HepG2 (cell line): ENCODE measurements at regions not wholly inside any gene's neighbourhood (a gene's known extent, or its start where the extent isn't known, plus 50 kb on each side); places are given as distances from the start of the nearest gene placed in this dataset.

ENCODE experiments used
- ATAC-seq: fragments of 200-7000 bp; cut with Tn5 transposase; 3 replicates; pipeline ENCODE4 v1.9.1; 2020; ENCODE audit warnings: mild to moderate bottlenecking, moderate library complexity
- BruUV-seq: library from RNA; stranded (reverse); fragments of 400-500 nt; replicated peaks from 2 replicates; lab custom pipeline; 2021; lab: Mats Ljungman, UMichigan
- CTCF ChIA-PET: fragments of 300-600 bp; formaldehyde crosslinking; extraction: SDS; loops from one replicate; lab custom pipeline; 2021; ENCODE audit warnings: low total read pairs, inconsistent platforms, low intra/inter-chr PET ratio; lab: Yijun Ruan, JAX
- POLR2A ChIA-PET: fragments of 350-600 bp; sonication (Branson Sonifier 250); formaldehyde crosslinking; loops from one replicate; lab custom pipeline; 2020; ENCODE audit warnings: antibody characterized with exemption, inconsistent platforms; lab: Yijun Ruan, JAX
- DNase-seq: peaks from one replicate; pipeline ENCODE4 v3.0.0-alpha.2; 2015; ENCODE audit warnings: low spot score
- FAIRE-seq: peaks from 3 replicates; lab custom pipeline; 2011; peaks lifted over from hg19 to GRCh38; lab: Jason Lieb, UNC
- H2AFZ ChIP-seq: one replicate; pipeline ENCODE4 v1.6.1; 2011; ENCODE audit warnings: low read length, inconsistent platforms
- H3K27ac ChIP-seq: fragments of 300-600 bp; 3 replicates; pipeline ENCODE4 v1.8.0; 2011; ENCODE audit warnings: mixed run types, mild to moderate bottlenecking, mixed read lengths, low read length, inconsistent platforms; ENCODE audit not compliant: insufficient read depth; ENCODE audit errors: extremely low read length
- H3K27me3 ChIP-seq, 2 experiments: fragments of 200-600 bp in 1 of 2; 2 replicates in 1 of 2; 3 replicates in 1 of 2; pipeline versions ENCODE4 v1.6.0 to v1.8.0; 2011; ENCODE audit warnings: low read length in 2 of 2, mild to moderate bottlenecking in 2 of 2, moderate library complexity in 2 of 2, inconsistent platforms in 1 of 2; ENCODE audit not compliant: insufficient read depth in 2 of 2, control insufficient read depth in 1 of 2
- H3K36me3 ChIP-seq, 2 experiments: fragments of 200-600 bp in 1 of 2; replicated peaks in 1 of 2; 2 replicates in 1 of 2; 3 replicates in 1 of 2; pipeline versions ENCODE4 v1.5.1 to v1.8.0; 2011; ENCODE audit warnings: low read length in 2 of 2, inconsistent platforms in 1 of 2; ENCODE audit not compliant: insufficient read depth in 2 of 2, control insufficient read depth in 1 of 2
- H3K4me1 ChIP-seq: 2 replicates; pipeline ENCODE4 v1.5.1; 2012; ENCODE audit warnings: low read length, inconsistent platforms; ENCODE audit not compliant: insufficient read depth
- H3K4me2 ChIP-seq: 2 replicates; pipeline ENCODE4 v1.6.0; 2011; ENCODE audit warnings: low read depth, low read length, inconsistent platforms
- H3K4me3 ChIP-seq, 3 experiments: fragments of 200-600 bp in 1 of 3; sonication (generic), shearing (Covaris generic) in 1 of 3; replicated peaks in 1 of 3; 2 replicates each; pipeline ENCODE4 v1.5.1; 2011 to 2016; ENCODE audit warnings: low read length in 3 of 3, inconsistent platforms in 2 of 3, low read depth in 2 of 3, mild to moderate bottlenecking in 2 of 3, control low read depth in 1 of 3, mixed read lengths in 1 of 3; ENCODE audit not compliant: insufficient read depth in 1 of 3
- H3K79me2 ChIP-seq: one replicate; pipeline ENCODE4 v1.6.1; 2011; ENCODE audit warnings: low read length, inconsistent platforms; ENCODE audit not compliant: insufficient read depth
- H3K9ac ChIP-seq: 2 replicates; pipeline ENCODE4 v1.6.0; 2011; ENCODE audit warnings: mild to moderate bottlenecking, low read depth, low read length, inconsistent platforms; ENCODE audit not compliant: insufficient read depth
- H3K9me3 ChIP-seq: 2 replicates; pipeline ENCODE4 v1.5.1; 2012; ENCODE audit warnings: mild to moderate bottlenecking, low read length
- H4K20me1 ChIP-seq: 2 replicates; pipeline ENCODE4 v1.6.0; 2011; ENCODE audit warnings: inconsistent platforms, mild to moderate bottlenecking, low read length, moderate library complexity; ENCODE audit not compliant: insufficient read depth
- EHMT2 ChIP-seq: fragments of 200-600 bp; sonication (generic); IDR thresholded peaks from 2 replicates; pipeline ENCODE4 v1.7.0; 2017; ENCODE audit warnings: antibody characterized with exemption, low read depth, low read length, borderline replicate concordance
- HNRNPLL ChIP-seq: fragments of 200-400 bp; formaldehyde crosslinking; IDR thresholded peaks from 2 replicates; pipeline ENCODE4 v1.6.1; 2017; ENCODE audit warnings: mild to moderate bottlenecking, low read depth, low read length; ENCODE audit not compliant: poor library complexity, severe bottlenecking
- KDM1A ChIP-seq: IDR thresholded peaks from 2 replicates; pipeline ENCODE4 v1.6.1; 2016; ENCODE audit warnings: missing compliant biosample characterization
- KDM3A ChIP-seq: IDR thresholded peaks from 2 replicates; pipeline ENCODE4 v1.6.1; 2018; ENCODE audit warnings: low read depth, missing compliant biosample characterization
- NCOA2 ChIP-seq: sonication (generic); formaldehyde crosslinking; IDR thresholded peaks from 2 replicates; pipeline ENCODE4 v1.8.0; 2022; ENCODE audit warnings: inconsistent platforms
- NFATC3 ChIP-seq: sonication (generic); formaldehyde crosslinking; IDR thresholded peaks from 2 replicates; pipeline ENCODE4 v1.5.1; 2020; ENCODE audit warnings: mild to moderate bottlenecking, missing genetic modification reagents
- ZNF317 ChIP-seq: sonication (generic); formaldehyde crosslinking; IDR thresholded peaks from 2 replicates; pipeline ENCODE4 v1.5.0; 2020; ENCODE audit warnings: mild to moderate bottlenecking, missing genetic modification reagents
- ZNF44 ChIP-seq: sonication (generic); formaldehyde crosslinking; IDR thresholded peaks from 2 replicates; pipeline ENCODE4 v1.5.1; 2020; ENCODE audit warnings: mild to moderate bottlenecking, missing genetic modification reagents
- ZNF547 ChIP-seq: sonication (generic); formaldehyde crosslinking; IDR thresholded peaks from 2 replicates; pipeline ENCODE4 v1.5.1; 2020; ENCODE audit warnings: mild to moderate bottlenecking, missing genetic modification reagents
- ZNF605 ChIP-seq: sonication (generic); formaldehyde crosslinking; IDR thresholded peaks from 2 replicates; pipeline ENCODE4 v1.8.0; 2022; ENCODE audit warnings: mild to moderate bottlenecking, missing genetic modification reagents
- ZNF614 ChIP-seq: IDR thresholded peaks from 2 replicates; pipeline ENCODE4 v1.6.1; 2018; ENCODE audit warnings: missing biosample characterization, missing genetic modification reagents, inconsistent platforms, borderline replicate concordance
- WGBS: methylation state at CpG from one replicate; pipeline ENCODE4 v1.1.6; 2017; ENCODE audit warnings: low lambda C conversion rate; 5-methylcytosine and 5-hydroxymethylcytosine counted together
- in situ Hi-C: cut with HindIII; loops from 2 replicates; pipeline ENCODE4 v1.10.0; 2017; ENCODE audit warnings: low pct_unique_long_range_greater_than_20kb; ENCODE audit not compliant: extremely low pct_ligation_motif_present
- intact Hi-C: fragments of 100-400 bp; cut with micrococcal nuclease; formaldehyde crosslinking; loops from one replicate; pipeline ENCODE4 v1.10.0; 2022; ENCODE audit not compliant: unreplicated experiment

DNA sequence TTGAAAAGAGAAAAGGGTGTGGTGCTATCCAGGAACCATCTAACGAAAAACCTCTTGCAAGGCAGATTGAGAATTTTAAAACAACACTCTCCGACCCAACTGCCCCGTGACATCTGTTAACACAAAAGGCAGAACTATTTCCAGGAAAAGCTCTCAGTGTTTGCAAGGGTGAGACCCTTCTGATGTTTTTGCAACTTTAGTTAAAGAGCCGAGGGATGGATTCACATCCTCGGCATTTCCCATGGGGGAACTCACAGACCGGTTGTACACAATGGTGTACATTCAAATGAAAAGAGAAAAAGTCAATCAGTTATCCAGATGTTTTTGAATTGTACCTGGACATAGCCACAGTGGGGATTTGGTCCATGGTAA is 120.0 kb downstream of the NGF start:
- Histone ChIP-seq H3K9ac (no peak overlapping the region), H3K4me1 (no peaks in the 10 kb centered on the region), H3K79me2 (no peaks in the 10 kb centered on the region), H3K36me3 (no peaks in the 10 kb centered on the region), H3K9me3 (no peaks in the 10 kb centered on the region), H2AFZ (no peak overlapping the region), H3K4me2 (no peak overlapping the region), H4K20me1 (no peaks in the 10 kb centered on the region), H3K4me3 (no peak overlapping the region), H3K27ac (no peak overlapping the region), H3K27me3 (no peaks in the 10 kb centered on the region)
- ChIA-PET POLR2A (no interaction called here), CTCF (no interaction called here)
- in situ Hi-C loops (no loop called here), intact Hi-C loops (no loop called here)
- TF ChIP-seq KDM3A (CRISPR knock-in tag) (no peak), NFATC3 (CRISPR knock-in tag) (no peak)
- ATAC-seq (no peak), FAIRE-seq (no peak), DNase-seq (no peak)
- no TSS peak for BruUV-seq
- WGBS, result 15% methylated on average over 6 of the region's 6 CpGs

- H4K20me1 ChIP-seq, result no peaks in the 10 kb centered on the region
- ATAC-seq, result no peak
Observed at GRCh38 chr1:115217150-115218033, 120.7 kb downstream of the NGF start.

More at GRCh38 chr1:115217150-115218033, 120.7 kb downstream of the NGF start:
- no peak overlapping the region for H3K4me2 ChIP-seq
- H3K9me3 ChIP-seq, result no peaks in the 10 kb centered on the region
- 24% methylated on average over 11 of the region's 11 CpGs for WGBS
- intact Hi-C loops, result no loop called here
- in situ Hi-C loops, result no loop called here
- H3K4me3 ChIP-seq, result no peak overlapping the region
- FAIRE-seq (no peak), DNase-seq (no peak)
- no peaks in the 10 kb centered on the region for H3K27me3 ChIP-seq
- no peak overlapping the region for H2AFZ ChIP-seq
- TF ChIP-seq ZNF44 (CRISPR knock-in tag), result no peak
- TF ChIP-seq HNRNPLL, result no peak
- TF ChIP-seq EHMT2, result no peak
- TF ChIP-seq ZNF317 (CRISPR knock-in tag), result no peak
- no peak for TF ChIP-seq NCOA2 (CRISPR knock-in tag)
- no peak for TF ChIP-seq ZNF547
- TF ChIP-seq ZNF614, result no peak
- no peak for TF ChIP-seq ZNF605
- TF ChIP-seq KDM1A (CRISPR knock-in tag), result no peak
- CTCF ChIA-PET, result no interaction called here
- no peak overlapping the region for H3K9ac ChIP-seq
- no peaks in the 10 kb centered on the region for H3K79me2 ChIP-seq
- H3K36me3 ChIP-seq, result no peaks in the 10 kb centered on the region
- no peak overlapping the region for H3K27ac ChIP-seq
- H3K4me1 ChIP-seq, result no peaks in the 10 kb centered on the region
- POLR2A ChIA-PET, result no interaction called here
- no TSS peak for BruUV-seq
